HepG2 (cell line): ENCODE measurements at regions not wholly inside any gene's neighbourhood (a gene's known extent, or its start where the extent isn't known, plus 50 kb on each side); places are given as distances from the start of the nearest gene placed in this dataset.
A peak's percentile ranks its signal among the peaks of the same experiment; 100 is the strongest.

ENCODE experiments used
- ARNT ChIP-seq: fragments of 450-650 bp; IDR thresholded peaks from 2 replicates; pipeline ENCODE4 v1.6.1; 2017
- FOXJ3 ChIP-seq: sonication (generic); formaldehyde crosslinking; IDR thresholded peaks from 2 replicates; pipeline ENCODE4 v1.4.0; 2020; ENCODE audit warnings: missing genetic modification reagents, mild to moderate bottlenecking, borderline replicate concordance
- FOXK1 ChIP-seq: sonication (generic); formaldehyde crosslinking; IDR thresholded peaks from 2 replicates; pipeline ENCODE4 v1.4.0; 2020; ENCODE audit warnings: low read depth, missing genetic modification reagents, borderline replicate concordance
- NFE2L2 ChIP-seq: fragments of 150-350 bp; IDR thresholded peaks from 2 replicates; pipeline ENCODE4 v1.6.1; 2014; ENCODE audit warnings: low read length
- PAF1 ChIP-seq: IDR thresholded peaks from 2 replicates; pipeline ENCODE4 v1.6.1; 2016; ENCODE audit warnings: missing genetic modification reagents, missing compliant biosample characterization
- ZNF776 ChIP-seq: sonication (generic); formaldehyde crosslinking; IDR thresholded peaks from 2 replicates; pipeline ENCODE4 v1.4.0; 2020; ENCODE audit warnings: mild to moderate bottlenecking, missing genetic modification reagents
- TF ChIP-seq, protein P1 (sequence below), 2 experiments: fragments of 450-650 bp in 1 of 2; sonication (generic) in 1 of 2; formaldehyde crosslinking in 1 of 2; IDR thresholded peaks; 2 replicates each; pipeline versions ENCODE4 v1.6.1 to v1.8.0; 2016 to 2022; ENCODE audit warnings: antibody characterized with exemption in 1 of 2, mild to moderate bottlenecking in 1 of 2, missing genetic modification reagents in 1 of 2
- TF ChIP-seq, protein P2 (sequence below): sonication (generic); formaldehyde crosslinking; IDR thresholded peaks from 2 replicates; pipeline ENCODE4 v1.4.0; 2020; ENCODE audit warnings: missing genetic modification reagents, borderline replicate concordance
- TF ChIP-seq, protein P3 (sequence below): sonication (generic); formaldehyde crosslinking; IDR thresholded peaks from 2 replicates; pipeline ENCODE4 v1.4.0; 2020; ENCODE audit warnings: missing genetic modification reagents
- TF ChIP-seq, protein P4 (sequence below): sonication (generic); formaldehyde crosslinking; IDR thresholded peaks from 2 replicates; pipeline ENCODE4 v1.5.1; 2020; ENCODE audit warnings: mild to moderate bottlenecking, missing genetic modification reagents, moderate library complexity

DNA sequence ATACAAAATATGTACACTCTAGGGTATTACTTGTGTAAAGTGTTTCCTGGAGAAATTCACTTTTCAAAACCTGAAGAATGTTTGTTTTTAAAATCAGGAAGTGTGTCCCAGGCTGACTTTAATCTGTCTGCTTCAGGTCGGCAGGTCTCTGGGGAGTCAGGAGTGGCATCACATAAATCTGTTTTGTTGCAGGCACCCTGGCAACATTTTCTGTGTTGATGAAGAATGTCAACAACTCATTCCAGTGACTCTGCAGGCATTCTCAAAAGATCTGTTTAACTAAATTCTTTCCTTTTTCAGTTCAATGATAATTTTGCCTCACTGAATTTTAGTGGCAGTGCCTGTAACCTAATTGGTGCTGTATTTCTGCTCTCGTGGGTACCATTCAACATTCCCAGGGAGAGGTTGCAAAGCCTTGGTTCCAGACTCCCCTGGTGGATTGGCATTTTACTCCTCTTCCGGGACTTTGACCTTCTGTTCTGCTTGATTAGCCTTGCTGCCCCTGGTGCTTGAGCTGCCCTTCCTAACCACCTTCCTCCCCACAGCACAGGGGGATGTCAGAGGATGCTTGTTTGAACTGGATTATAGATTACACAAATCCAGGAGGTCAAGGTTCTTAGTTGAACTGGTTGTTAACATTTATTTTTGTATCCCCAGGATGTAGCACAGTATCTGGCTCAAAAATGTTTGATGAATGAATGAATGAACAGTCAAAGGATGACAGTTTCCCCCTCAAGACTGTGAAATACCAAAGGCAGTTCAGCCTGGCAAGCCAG is 55.4 kb upstream of the LPGAT1 start (continued):
- TF ChIP-seq, protein P1, sequence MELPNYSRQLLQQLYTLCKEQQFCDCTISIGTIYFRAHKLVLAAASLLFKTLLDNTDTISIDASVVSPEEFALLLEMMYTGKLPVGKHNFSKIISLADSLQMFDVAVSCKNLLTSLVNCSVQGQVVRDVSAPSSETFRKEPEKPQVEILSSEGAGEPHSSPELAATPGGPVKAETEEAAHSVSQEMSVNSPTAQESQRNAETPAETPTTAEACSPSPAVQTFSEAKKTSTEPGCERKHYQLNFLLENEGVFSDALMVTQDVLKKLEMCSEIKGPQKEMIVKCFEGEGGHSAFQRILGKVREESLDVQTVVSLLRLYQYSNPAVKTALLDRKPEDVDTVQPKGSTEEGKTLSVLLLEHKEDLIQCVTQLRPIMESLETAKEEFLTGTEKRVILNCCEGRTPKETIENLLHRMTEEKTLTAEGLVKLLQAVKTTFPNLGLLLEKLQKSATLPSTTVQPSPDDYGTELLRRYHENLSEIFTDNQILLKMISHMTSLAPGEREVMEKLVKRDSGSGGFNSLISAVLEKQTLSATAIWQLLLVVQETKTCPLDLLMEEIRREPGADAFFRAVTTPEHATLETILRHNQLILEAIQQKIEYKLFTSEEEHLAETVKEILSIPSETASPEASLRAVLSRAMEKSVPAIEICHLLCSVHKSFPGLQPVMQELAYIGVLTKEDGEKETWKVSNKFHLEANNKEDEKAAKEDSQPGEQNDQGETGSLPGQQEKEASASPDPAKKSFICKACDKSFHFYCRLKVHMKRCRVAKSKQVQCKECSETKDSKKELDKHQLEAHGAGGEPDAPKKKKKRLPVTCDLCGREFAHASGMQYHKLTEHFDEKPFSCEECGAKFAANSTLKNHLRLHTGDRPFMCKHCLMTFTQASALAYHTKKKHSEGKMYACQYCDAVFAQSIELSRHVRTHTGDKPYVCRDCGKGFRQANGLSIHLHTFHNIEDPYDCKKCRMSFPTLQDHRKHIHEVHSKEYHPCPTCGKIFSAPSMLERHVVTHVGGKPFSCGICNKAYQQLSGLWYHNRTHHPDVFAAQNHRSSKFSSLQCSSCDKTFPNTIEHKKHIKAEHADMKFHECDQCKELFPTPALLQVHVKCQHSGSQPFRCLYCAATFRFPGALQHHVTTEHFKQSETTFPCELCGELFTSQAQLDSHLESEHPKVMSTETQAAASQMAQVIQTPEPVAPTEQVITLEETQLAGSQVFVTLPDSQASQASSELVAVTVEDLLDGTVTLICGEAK (IDR thresholded peaks at IDR 0.05): no peak
- TF ChIP-seq, protein P1 (CRISPR knock-in tag; IDR thresholded peaks at IDR 0.05): no peak
- TF ChIP-seq, protein P2, sequence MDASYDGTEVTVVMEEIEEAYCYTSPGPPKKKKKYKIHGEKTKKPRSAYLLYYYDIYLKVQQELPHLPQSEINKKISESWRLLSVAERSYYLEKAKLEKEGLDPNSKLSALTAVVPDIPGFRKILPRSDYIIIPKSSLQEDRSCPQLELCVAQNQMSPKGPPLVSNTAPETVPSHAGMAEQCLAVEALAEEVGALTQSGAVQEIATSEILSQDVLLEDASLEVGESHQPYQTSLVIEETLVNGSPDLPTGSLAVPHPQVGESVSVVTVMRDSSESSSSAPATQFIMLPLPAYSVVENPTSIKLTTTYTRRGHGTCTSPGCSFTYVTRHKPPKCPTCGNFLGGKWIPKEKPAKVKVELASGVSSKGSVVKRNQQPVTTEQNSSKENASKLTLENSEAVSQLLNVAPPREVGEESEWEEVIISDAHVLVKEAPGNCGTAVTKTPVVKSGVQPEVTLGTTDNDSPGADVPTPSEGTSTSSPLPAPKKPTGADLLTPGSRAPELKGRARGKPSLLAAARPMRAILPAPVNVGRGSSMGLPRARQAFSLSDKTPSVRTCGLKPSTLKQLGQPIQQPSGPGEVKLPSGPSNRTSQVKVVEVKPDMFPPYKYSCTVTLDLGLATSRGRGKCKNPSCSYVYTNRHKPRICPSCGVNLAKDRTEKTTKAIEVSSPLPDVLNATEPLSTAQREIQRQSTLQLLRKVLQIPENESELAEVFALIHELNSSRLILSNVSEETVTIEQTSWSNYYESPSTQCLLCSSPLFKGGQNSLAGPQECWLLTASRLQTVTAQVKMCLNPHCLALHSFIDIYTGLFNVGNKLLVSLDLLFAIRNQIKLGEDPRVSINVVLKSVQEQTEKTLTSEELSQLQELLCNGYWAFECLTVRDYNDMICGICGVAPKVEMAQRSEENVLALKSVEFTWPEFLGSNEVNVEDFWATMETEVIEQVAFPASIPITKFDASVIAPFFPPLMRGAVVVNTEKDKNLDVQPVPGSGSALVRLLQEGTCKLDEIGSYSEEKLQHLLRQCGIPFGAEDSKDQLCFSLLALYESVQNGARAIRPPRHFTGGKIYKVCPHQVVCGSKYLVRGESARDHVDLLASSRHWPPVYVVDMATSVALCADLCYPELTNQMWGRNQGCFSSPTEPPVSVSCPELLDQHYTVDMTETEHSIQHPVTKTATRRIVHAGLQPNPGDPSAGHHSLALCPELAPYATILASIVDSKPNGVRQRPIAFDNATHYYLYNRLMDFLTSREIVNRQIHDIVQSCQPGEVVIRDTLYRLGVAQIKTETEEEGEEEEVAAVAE (CRISPR knock-in tag): peak; percentile 46; the same call in 1 of the 2 replicates
- TF ChIP-seq, protein P3, sequence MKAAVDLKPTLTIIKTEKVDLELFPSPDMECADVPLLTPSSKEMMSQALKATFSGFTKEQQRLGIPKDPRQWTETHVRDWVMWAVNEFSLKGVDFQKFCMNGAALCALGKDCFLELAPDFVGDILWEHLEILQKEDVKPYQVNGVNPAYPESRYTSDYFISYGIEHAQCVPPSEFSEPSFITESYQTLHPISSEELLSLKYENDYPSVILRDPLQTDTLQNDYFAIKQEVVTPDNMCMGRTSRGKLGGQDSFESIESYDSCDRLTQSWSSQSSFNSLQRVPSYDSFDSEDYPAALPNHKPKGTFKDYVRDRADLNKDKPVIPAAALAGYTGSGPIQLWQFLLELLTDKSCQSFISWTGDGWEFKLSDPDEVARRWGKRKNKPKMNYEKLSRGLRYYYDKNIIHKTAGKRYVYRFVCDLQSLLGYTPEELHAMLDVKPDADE (CRISPR knock-in tag): no peak
- TF ChIP-seq ARNT: no peak
- peak; percentile 39; the same call in 1 of the 2 replicates for TF ChIP-seq FOXJ3 (CRISPR knock-in tag)
- TF ChIP-seq FOXK1 (CRISPR knock-in tag): no peak
- no peak for TF ChIP-seq NFE2L2
- TF ChIP-seq PAF1 (CRISPR knock-in tag): no peak
- TF ChIP-seq, protein P4, sequence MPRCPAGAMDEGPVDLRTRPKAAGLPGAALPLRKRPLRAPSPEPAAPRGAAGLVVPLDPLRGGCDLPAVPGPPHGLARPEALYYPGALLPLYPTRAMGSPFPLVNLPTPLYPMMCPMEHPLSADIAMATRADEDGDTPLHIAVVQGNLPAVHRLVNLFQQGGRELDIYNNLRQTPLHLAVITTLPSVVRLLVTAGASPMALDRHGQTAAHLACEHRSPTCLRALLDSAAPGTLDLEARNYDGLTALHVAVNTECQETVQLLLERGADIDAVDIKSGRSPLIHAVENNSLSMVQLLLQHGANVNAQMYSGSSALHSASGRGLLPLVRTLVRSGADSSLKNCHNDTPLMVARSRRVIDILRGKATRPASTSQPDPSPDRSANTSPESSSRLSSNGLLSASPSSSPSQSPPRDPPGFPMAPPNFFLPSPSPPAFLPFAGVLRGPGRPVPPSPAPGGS: no peak
- TF ChIP-seq ZNF776: no peak
